ENCODE measurements at regions not wholly inside any gene's neighbourhood (a gene's known extent, or its start where the extent isn't known, plus 50 kb on each side); places are given as distances from the start of the nearest gene placed in this dataset.

DNA sequence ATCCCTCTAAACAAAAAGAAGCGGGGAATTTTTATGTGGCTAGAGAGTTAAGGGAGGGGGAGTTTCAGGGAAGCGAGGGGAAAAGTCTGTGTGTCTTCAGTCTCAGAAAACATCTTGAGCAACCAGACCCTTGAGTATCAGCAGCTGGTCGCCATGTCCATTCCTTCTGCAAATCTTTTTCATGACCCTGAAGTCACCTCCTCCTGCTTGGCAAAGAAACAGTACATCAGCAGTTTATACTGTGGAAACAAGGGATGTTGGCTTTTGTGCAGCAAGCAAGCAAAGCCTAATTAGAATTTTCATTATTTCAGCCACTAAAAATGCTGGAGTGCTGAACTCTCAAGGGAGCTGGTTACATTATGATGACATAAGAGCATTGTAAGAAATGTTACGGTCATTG lies 187.4 kb upstream of the SLC8A1 start:
- TF ChIP-seq CTCF (IDR thresholded peaks at IDR 0.05; ENCODE audit: low read depth, low read length, missing input control), result no peak
- TF ChIP-seq JUND (IDR thresholded peaks at IDR 0.05), result no peak
- TF ChIP-seq GABPA (IDR thresholded peaks at IDR 0.05 in 1 of 2, conservative IDR thresholded peaks at IDR 0.05 in 1 of 2), result no peak
- TF ChIP-seq, protein P1, sequence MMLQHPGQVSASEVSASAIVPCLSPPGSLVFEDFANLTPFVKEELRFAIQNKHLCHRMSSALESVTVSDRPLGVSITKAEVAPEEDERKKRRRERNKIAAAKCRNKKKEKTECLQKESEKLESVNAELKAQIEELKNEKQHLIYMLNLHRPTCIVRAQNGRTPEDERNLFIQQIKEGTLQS (IDR thresholded peaks at IDR 0.05), result no peak
- no peak for TF ChIP-seq REST (IDR thresholded peaks at IDR 0.05)
- no peak for TF ChIP-seq RAD21 (IDR thresholded peaks at IDR 0.05)
- TF ChIP-seq HNF4A (conservative IDR thresholded peaks at IDR 0.05), result no peak
- TF ChIP-seq TAF1 (conservative IDR thresholded peaks at IDR 0.05), result no peak
- no peak for TF ChIP-seq EGR1 (IDR thresholded peaks at IDR 0.05; ENCODE audit: low read depth in 2 of 2)
- no peak for TF ChIP-seq SP1 (IDR thresholded peaks at IDR 0.05)
- no peak for TF ChIP-seq RXRA (IDR thresholded peaks at IDR 0.05)
- no peak for TF ChIP-seq ZBTB33 (IDR thresholded peaks at IDR 0.05)
- TF ChIP-seq FOXA2 (IDR thresholded peaks at IDR 0.05), result no peak
- TF ChIP-seq YY1 (IDR thresholded peaks at IDR 0.05), result no peak
